IMR-90 (cell line): ENCODE measurements at regions not wholly inside any gene's neighbourhood (a gene's known extent, or its start where the extent isn't known, plus 50 kb on each side); places are given as distances from the start of the nearest gene placed in this dataset.

Source experiments
- ATAC-seq: fragments of 200-7000 bp; cut with Tn5 transposase; 2 replicates; pipeline ENCODE4 v1.9.1; 2020; ENCODE audit warnings: low read depth, mild to moderate bottlenecking, moderate library complexity
- BruUV-seq: library from RNA; stranded (reverse); fragments of 400-500 nt; replicated peaks from 2 replicates; lab custom pipeline; 2021; lab: Mats Ljungman, UMichigan
- CTCF ChIA-PET: fragments of 300-600 bp; formaldehyde crosslinking; extraction: SDS; loops from one replicate; lab custom pipeline; 2021; ENCODE audit warnings: antibody characterized with exemption; lab: Yijun Ruan, JAX
- POLR2A ChIA-PET: fragments of 300-600 bp; sonication (Branson Sonifier 250); formaldehyde crosslinking; loops from one replicate; lab custom pipeline; 2022; ENCODE audit warnings: antibody characterized with exemption; ENCODE audit not compliant: unreplicated experiment; lab: Charles Lee
- DNase-seq: peaks from one replicate; pipeline ENCODE4 v3.0.0; 2013
- H2AFZ ChIP-seq: replicated peaks from 2 replicates; pipeline ENCODE3; 2013; ENCODE audit warnings: low read length, mild to moderate bottlenecking; ENCODE audit not compliant: poor library complexity
- H2AK5ac ChIP-seq: 2 replicates; pipeline ENCODE4 v1.6.1; 2013; ENCODE audit warnings: low read depth, low read length, inconsistent platforms
- H2AK9ac ChIP-seq: replicated peaks from 2 replicates; pipeline ENCODE3; 2013; ENCODE audit warnings: mild to moderate bottlenecking, low read depth, low read length, moderate library complexity; ENCODE audit not compliant: poor library complexity
- H2BK120ac ChIP-seq: 2 replicates; pipeline ENCODE4 v1.6.1; 2013; ENCODE audit warnings: low read depth, low read length, inconsistent platforms
- H2BK15ac ChIP-seq: 3 replicates; pipeline ENCODE4 v1.6.1; 2013; ENCODE audit warnings: low read depth, low read length, inconsistent platforms
- H2BK20ac ChIP-seq: 2 replicates; pipeline ENCODE4 v1.6.1; 2013; ENCODE audit warnings: low read depth, mild to moderate bottlenecking, inconsistent platforms, low read length, moderate library complexity
- H2BK5ac ChIP-seq: 2 replicates; pipeline ENCODE4 v1.6.1; 2013; ENCODE audit warnings: mild to moderate bottlenecking, low read depth, low read length, inconsistent platforms; ENCODE audit not compliant: poor library complexity, severe bottlenecking
- H3K14ac ChIP-seq: replicated peaks from 2 replicates; pipeline ENCODE4 v1.6.1; 2013; ENCODE audit warnings: low read depth, low read length, inconsistent platforms
- H3K18ac ChIP-seq: 2 replicates; pipeline ENCODE4 v1.6.1; 2013; ENCODE audit warnings: low read depth, low read length, control low read depth
- H3K23ac ChIP-seq: 2 replicates; pipeline ENCODE4 v1.6.1; 2013; ENCODE audit warnings: low read depth, low read length, inconsistent platforms
- H3K27ac ChIP-seq: 2 replicates; pipeline ENCODE4 v1.5.1; 2013; ENCODE audit warnings: mild to moderate bottlenecking, control low read depth, low read length; ENCODE audit not compliant: insufficient read depth
- H3K27me3 ChIP-seq: 2 replicates; pipeline ENCODE4 v1.6.1; 2013; ENCODE audit warnings: low read length; ENCODE audit not compliant: control insufficient read depth, insufficient read depth
- H3K36me3 ChIP-seq: 2 replicates; pipeline ENCODE4 v1.6.1; 2013; ENCODE audit warnings: low read length, mixed read lengths; ENCODE audit not compliant: control insufficient read depth, insufficient read depth
- H3K4ac ChIP-seq: 2 replicates; pipeline ENCODE4 v1.6.1; 2013; ENCODE audit warnings: low read depth, low read length, inconsistent platforms
- H3K4me1 ChIP-seq: 2 replicates; pipeline ENCODE4 v1.6.1; 2013; ENCODE audit warnings: low read length, mixed read lengths; ENCODE audit not compliant: control insufficient read depth, insufficient read depth
- H3K4me2 ChIP-seq: 2 replicates; pipeline ENCODE4 v1.6.1; 2013; ENCODE audit warnings: low read depth, mild to moderate bottlenecking, control low read depth, low read length, moderate library complexity
- H3K4me3 ChIP-seq: 2 replicates; pipeline ENCODE4 v1.5.1; 2013; ENCODE audit warnings: low read depth, mild to moderate bottlenecking, control low read depth, low read length, moderate library complexity; ENCODE audit not compliant: insufficient read depth
- H3K56ac ChIP-seq: 2 replicates; pipeline ENCODE4 v1.6.1; 2013; ENCODE audit warnings: low read length, inconsistent platforms; ENCODE audit not compliant: insufficient read depth; ENCODE audit errors: extremely low read depth
- H3K79me1 ChIP-seq, 2 experiments: 2 replicates each; pipeline ENCODE4 v1.6.1; 2013; ENCODE audit warnings: low read length in 2 of 2, inconsistent platforms in 1 of 2, low read depth in 1 of 2
- H3K9ac ChIP-seq: 2 replicates; pipeline ENCODE4 v1.6.1; 2013; ENCODE audit warnings: low read depth, low read length, control low read depth
- H3K9me1 ChIP-seq: 2 replicates; pipeline ENCODE4 v1.6.1; 2013; ENCODE audit warnings: low read length, inconsistent platforms; ENCODE audit not compliant: insufficient read depth
- H3K9me3 ChIP-seq: 2 replicates; pipeline ENCODE4 v1.6.1; 2013; ENCODE audit warnings: low read length; ENCODE audit not compliant: control insufficient read depth, insufficient read depth
- H4K20me1 ChIP-seq: 2 replicates; pipeline ENCODE4 v1.6.1; 2013; ENCODE audit warnings: low read length, inconsistent platforms; ENCODE audit not compliant: insufficient read depth
- H4K5ac ChIP-seq: 2 replicates; pipeline ENCODE4 v1.6.1; 2013; ENCODE audit warnings: mild to moderate bottlenecking, low read depth, low read length, control low read depth
- H4K8ac ChIP-seq, 2 experiments: 2 replicates each; pipeline ENCODE4 v1.6.1; 2013; ENCODE audit warnings: low read depth in 2 of 2, low read length in 2 of 2, control low read depth in 1 of 2, inconsistent platforms in 1 of 2
- H4K91ac ChIP-seq: 2 replicates; pipeline ENCODE4 v1.6.1; 2013; ENCODE audit warnings: low read depth, low read length, inconsistent platforms; ENCODE audit not compliant: insufficient read depth
- BHLHE40 ChIP-seq: fragments of 150-350 bp; IDR thresholded peaks from 2 replicates; pipeline ENCODE4 v1.6.1; 2016; ENCODE audit warnings: mild to moderate bottlenecking, low read depth, low read length
- CEBPB ChIP-seq: IDR thresholded peaks from 2 replicates; pipeline ENCODE4 v1.6.1; 2012; ENCODE audit warnings: low read depth, low read length, improper control_type of control experiment
- MAFK ChIP-seq: IDR thresholded peaks from 2 replicates; pipeline ENCODE4 v1.6.1; 2012; ENCODE audit warnings: low read depth, low read length, improper control_type of control experiment
- MAZ ChIP-seq: IDR thresholded peaks from 2 replicates; pipeline ENCODE4 v1.6.1; 2012; ENCODE audit warnings: low read depth, mild to moderate bottlenecking, low read length, improper control_type of control experiment, moderate library complexity, borderline replicate concordance
- MXI1 ChIP-seq: IDR thresholded peaks from 2 replicates; pipeline ENCODE4 v1.6.1; 2012; ENCODE audit warnings: low read depth, mild to moderate bottlenecking, low read length, moderate library complexity, borderline replicate concordance
- NFE2L2 ChIP-seq: fragments of 150-350 bp; IDR thresholded peaks from 2 replicates; pipeline ENCODE4 v1.6.1; 2016; ENCODE audit warnings: low read depth, mild to moderate bottlenecking, low read length
- POLR2A ChIP-seq: IDR thresholded peaks from 2 replicates; pipeline ENCODE4 v1.6.1; 2012; ENCODE audit warnings: mild to moderate bottlenecking, low read depth, low read length
- RAD21 ChIP-seq: IDR thresholded peaks from 2 replicates; pipeline ENCODE4 v1.6.1; 2012; ENCODE audit warnings: low read length, improper control_type of control experiment
- RCOR1 ChIP-seq: IDR thresholded peaks from 2 replicates; pipeline ENCODE4 v1.6.1; 2012; ENCODE audit warnings: mild to moderate bottlenecking, low read length, improper control_type of control experiment; ENCODE audit not compliant: insufficient replicate concordance
- RFX5 ChIP-seq: IDR thresholded peaks from 2 replicates; pipeline ENCODE4 v1.8.0; 2012; ENCODE audit warnings: low read depth, mild to moderate bottlenecking, low read length, moderate library complexity
- SMC3 ChIP-seq: fragments of 150-350 bp; IDR thresholded peaks from 2 replicates; pipeline ENCODE4 v1.6.1; 2016; ENCODE audit warnings: low read depth, mild to moderate bottlenecking, antibody characterized with exemption, low read length, moderate library complexity
- dilution Hi-C: fragments of 300-500 bp; cut with HindIII; formaldehyde crosslinking; loops from one replicate; pipeline ENCODE4 v1.14.3; 2018; ENCODE audit warnings: low sequenced_read_pairs; ENCODE audit not compliant: unreplicated experiment
- in situ Hi-C: fragments of 300-500 bp; cut with MboI; formaldehyde crosslinking; loops from 3 replicates; pipeline ENCODE4 v1.14.3; 2019; ENCODE audit warnings: low sequenced_read_pairs, inconsistent platforms, mixed read lengths
- intact Hi-C: fragments of 100-400 bp; cut with micrococcal nuclease; formaldehyde crosslinking; loops from 2 replicates; pipeline ENCODE4 v1.10.0; 2022
- TF ChIP-seq, protein P1 (sequence below): fragments of 150-350 bp; IDR thresholded peaks from 2 replicates; pipeline ENCODE4 v1.6.1; 2016; ENCODE audit warnings: low read depth, mild to moderate bottlenecking, low read length, moderate library complexity, borderline replicate concordance
- TF ChIP-seq, protein P2 (sequence below): conservative IDR thresholded peaks from 2 replicates; pipeline ENCODE4 v1.5.1; 2012; ENCODE audit warnings: mild to moderate bottlenecking, low read depth, low read length, improper control_type of control experiment
- TF ChIP-seq, protein P3 (sequence below): fragments of 150-350 bp; IDR thresholded peaks from 2 replicates; pipeline ENCODE4 v1.6.1; 2017; ENCODE audit warnings: mild to moderate bottlenecking, antibody characterized with exemption, low read length, low read depth

DNA sequence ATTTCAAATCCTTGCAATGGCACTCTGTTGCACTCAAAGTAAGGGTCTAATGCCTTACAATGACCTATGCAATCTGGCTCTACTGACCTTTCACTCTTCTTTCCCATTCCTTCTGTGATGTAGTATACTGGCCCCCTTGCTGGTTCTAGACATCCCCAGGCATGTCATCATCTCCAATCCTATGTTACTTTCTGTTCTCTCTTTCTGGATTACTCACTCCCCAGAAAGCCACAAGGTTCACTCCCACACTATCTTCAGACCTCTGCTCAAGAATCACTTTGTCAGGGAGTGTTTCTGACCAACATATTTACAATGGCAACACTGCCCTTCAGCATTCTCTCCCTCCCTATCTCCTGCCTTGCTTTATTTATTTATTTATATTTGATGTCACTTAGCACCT, 802.2 kb upstream of the WWC1 start:
- no peak overlapping the region for H3K27ac ChIP-seq
- H3K4ac ChIP-seq: no peak overlapping the region

More for the DNA sequence above, 802.2 kb upstream of the WWC1 start:
- H3K9me3 ChIP-seq: no peaks in the 10 kb centered on the region
- ATAC-seq (no peak), DNase-seq (no peak)
- BruUV-seq: no TSS peak
- no peak overlapping the region for H2AK5ac ChIP-seq
- H2BK20ac ChIP-seq: no peak overlapping the region
- H3K14ac ChIP-seq: no peak overlapping the region
- H2BK15ac ChIP-seq: no peak overlapping the region
- no peak overlapping the region for H4K91ac ChIP-seq
- H3K4me3 ChIP-seq: no peak overlapping the region
- no peak overlapping the region for H3K4me2 ChIP-seq
- H3K56ac ChIP-seq: no peak overlapping the region
- H3K18ac ChIP-seq: no peak overlapping the region
- H3K4me1 ChIP-seq: no peaks in the 10 kb centered on the region
- dilution Hi-C loops: no loop called here
- H4K8ac ChIP-seq: no peak overlapping the region
- no peaks in the 10 kb centered on the region for H3K79me1 ChIP-seq
- in situ Hi-C loops: no loop called here
- intact Hi-C loops: no loop called here
- H3K36me3 ChIP-seq: no peaks in the 10 kb centered on the region
- H4K20me1 ChIP-seq: no peaks in the 10 kb centered on the region
- H3K9me1 ChIP-seq: no peaks in the 10 kb centered on the region
- no peak overlapping the region for H2AFZ ChIP-seq
- H3K23ac ChIP-seq: no peak overlapping the region
- POLR2A ChIA-PET: no interaction called here
- H2BK5ac ChIP-seq: no peak overlapping the region
- H3K27me3 ChIP-seq: no peaks in the 10 kb centered on the region
- H4K5ac ChIP-seq: no peak overlapping the region
- H3K9ac ChIP-seq: no peak overlapping the region
- CTCF ChIA-PET: no interaction called here
- H2BK120ac ChIP-seq: no peak overlapping the region
- TF ChIP-seq, protein P1, sequence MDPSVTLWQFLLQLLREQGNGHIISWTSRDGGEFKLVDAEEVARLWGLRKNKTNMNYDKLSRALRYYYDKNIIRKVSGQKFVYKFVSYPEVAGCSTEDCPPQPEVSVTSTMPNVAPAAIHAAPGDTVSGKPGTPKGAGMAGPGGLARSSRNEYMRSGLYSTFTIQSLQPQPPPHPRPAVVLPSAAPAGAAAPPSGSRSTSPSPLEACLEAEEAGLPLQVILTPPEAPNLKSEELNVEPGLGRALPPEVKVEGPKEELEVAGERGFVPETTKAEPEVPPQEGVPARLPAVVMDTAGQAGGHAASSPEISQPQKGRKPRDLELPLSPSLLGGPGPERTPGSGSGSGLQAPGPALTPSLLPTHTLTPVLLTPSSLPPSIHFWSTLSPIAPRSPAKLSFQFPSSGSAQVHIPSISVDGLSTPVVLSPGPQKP: no peak
- no peak for TF ChIP-seq RCOR1
- no peak for TF ChIP-seq MAFK
- TF ChIP-seq, protein P2, sequence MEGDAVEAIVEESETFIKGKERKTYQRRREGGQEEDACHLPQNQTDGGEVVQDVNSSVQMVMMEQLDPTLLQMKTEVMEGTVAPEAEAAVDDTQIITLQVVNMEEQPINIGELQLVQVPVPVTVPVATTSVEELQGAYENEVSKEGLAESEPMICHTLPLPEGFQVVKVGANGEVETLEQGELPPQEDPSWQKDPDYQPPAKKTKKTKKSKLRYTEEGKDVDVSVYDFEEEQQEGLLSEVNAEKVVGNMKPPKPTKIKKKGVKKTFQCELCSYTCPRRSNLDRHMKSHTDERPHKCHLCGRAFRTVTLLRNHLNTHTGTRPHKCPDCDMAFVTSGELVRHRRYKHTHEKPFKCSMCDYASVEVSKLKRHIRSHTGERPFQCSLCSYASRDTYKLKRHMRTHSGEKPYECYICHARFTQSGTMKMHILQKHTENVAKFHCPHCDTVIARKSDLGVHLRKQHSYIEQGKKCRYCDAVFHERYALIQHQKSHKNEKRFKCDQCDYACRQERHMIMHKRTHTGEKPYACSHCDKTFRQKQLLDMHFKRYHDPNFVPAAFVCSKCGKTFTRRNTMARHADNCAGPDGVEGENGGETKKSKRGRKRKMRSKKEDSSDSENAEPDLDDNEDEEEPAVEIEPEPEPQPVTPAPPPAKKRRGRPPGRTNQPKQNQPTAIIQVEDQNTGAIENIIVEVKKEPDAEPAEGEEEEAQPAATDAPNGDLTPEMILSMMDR: no peak
- no peak for TF ChIP-seq SMC3
- TF ChIP-seq POLR2A: no peak
- TF ChIP-seq CEBPB: no peak
- no peak for TF ChIP-seq NFE2L2
- TF ChIP-seq BHLHE40: no peak
- TF ChIP-seq, protein P3, sequence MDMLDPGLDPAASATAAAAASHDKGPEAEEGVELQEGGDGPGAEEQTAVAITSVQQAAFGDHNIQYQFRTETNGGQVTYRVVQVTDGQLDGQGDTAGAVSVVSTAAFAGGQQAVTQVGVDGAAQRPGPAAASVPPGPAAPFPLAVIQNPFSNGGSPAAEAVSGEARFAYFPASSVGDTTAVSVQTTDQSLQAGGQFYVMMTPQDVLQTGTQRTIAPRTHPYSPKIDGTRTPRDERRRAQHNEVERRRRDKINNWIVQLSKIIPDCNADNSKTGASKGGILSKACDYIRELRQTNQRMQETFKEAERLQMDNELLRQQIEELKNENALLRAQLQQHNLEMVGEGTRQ: no peak
- no peak for TF ChIP-seq RAD21
- TF ChIP-seq MXI1: no peak
- TF ChIP-seq RFX5: no peak
- TF ChIP-seq MAZ: no peak
- H2AK9ac ChIP-seq: no peak overlapping the region
